MM.1S (cell line): ENCODE measurements at regions not wholly inside any gene's neighbourhood (a gene's known extent, or its start where the extent isn't known, plus 50 kb on each side); places are given as distances from the start of the nearest gene placed in this dataset.

Experiments
- EZH2phosphoT487 ChIP-seq: fragments of 300-600 bp; sonication (generic); IDR thresholded peaks from 2 replicates; pipeline ENCODE4 v1.6.1; 2018; ENCODE audit warnings: antibody characterized with exemption, low read length
- TF ChIP-seq, protein P1 (sequence below): fragments of 300-600 bp; sonication (generic); IDR thresholded peaks from 2 replicates; pipeline ENCODE4 v1.5.1; 2016; ENCODE audit warnings: antibody characterized with exemption, low read length, mixed read lengths

GRCh38 chr7:45389073-45389872 is 184.9 kb upstream of the ADCY1 start:
- TF ChIP-seq, protein P1, sequence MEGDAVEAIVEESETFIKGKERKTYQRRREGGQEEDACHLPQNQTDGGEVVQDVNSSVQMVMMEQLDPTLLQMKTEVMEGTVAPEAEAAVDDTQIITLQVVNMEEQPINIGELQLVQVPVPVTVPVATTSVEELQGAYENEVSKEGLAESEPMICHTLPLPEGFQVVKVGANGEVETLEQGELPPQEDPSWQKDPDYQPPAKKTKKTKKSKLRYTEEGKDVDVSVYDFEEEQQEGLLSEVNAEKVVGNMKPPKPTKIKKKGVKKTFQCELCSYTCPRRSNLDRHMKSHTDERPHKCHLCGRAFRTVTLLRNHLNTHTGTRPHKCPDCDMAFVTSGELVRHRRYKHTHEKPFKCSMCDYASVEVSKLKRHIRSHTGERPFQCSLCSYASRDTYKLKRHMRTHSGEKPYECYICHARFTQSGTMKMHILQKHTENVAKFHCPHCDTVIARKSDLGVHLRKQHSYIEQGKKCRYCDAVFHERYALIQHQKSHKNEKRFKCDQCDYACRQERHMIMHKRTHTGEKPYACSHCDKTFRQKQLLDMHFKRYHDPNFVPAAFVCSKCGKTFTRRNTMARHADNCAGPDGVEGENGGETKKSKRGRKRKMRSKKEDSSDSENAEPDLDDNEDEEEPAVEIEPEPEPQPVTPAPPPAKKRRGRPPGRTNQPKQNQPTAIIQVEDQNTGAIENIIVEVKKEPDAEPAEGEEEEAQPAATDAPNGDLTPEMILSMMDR: no peak
- TF ChIP-seq EZH2phosphoT487: no peak
